Spleen (tissue), 11 donors: ENCODE measurements at regions not wholly inside any gene's neighbourhood (a gene's known extent, or its start where the extent isn't known, plus 50 kb on each side); places are given as distances from the start of the nearest gene placed in this dataset.

ENCODE experiments used
- DNase-seq: peaks from one replicate; pipeline ENCODE4 v3.0.0-alpha.2; 2020
- H3K27ac ChIP-seq, 8 donors: fragments of 200-600 bp; sonication (generic) in 7 of 8; 1 replicate in 4 of 8; 2 replicates in 4 of 8; pipeline versions ENCODE4 v1.5.0 to v1.8.0; 2016 to 2021; ENCODE audit warnings: inconsistent platforms in 4 of 8, mild to moderate bottlenecking in 4 of 8, moderate library complexity in 1 of 8
- H3K27me3 ChIP-seq, 7 donors: fragments of 200-600 bp; sonication (generic) in 6 of 7; replicated peaks in 1 of 7; 1 replicate in 4 of 7; 2 replicates in 3 of 7; pipeline versions ENCODE4 v1.5.0 to v1.8.0; 2016 to 2021; ENCODE audit warnings: inconsistent platforms in 3 of 7, mild to moderate bottlenecking in 1 of 7
- H3K36me3 ChIP-seq, 6 donors: fragments of 200-600 bp; sonication (generic) in 5 of 6; 1 replicate in 4 of 6; 2 replicates in 2 of 6; pipeline versions ENCODE4 v1.5.0 to v1.8.0; 2016 to 2021; ENCODE audit warnings: inconsistent platforms in 2 of 6
- H3K4me1 ChIP-seq, 6 donors: fragments of 200-600 bp; sonication (generic) in 5 of 6; 1 replicate in 3 of 6; 2 replicates in 3 of 6; pipeline versions ENCODE4 v1.5.0 to v1.8.0; 2016 to 2021; ENCODE audit warnings: inconsistent platforms in 3 of 6
- H3K4me3 ChIP-seq, 8 donors: fragments of 200-600 bp; sonication (generic) in 7 of 8; 1 replicate in 4 of 8; 2 replicates in 4 of 8; pipeline versions ENCODE4 v1.5.0 to v1.8.0; 2016 to 2021; ENCODE audit warnings: inconsistent platforms in 4 of 8, mild to moderate bottlenecking in 4 of 8, moderate library complexity in 2 of 8
- H3K9me3 ChIP-seq, 8 donors: fragments of 200-600 bp; sonication (generic) in 7 of 8; 1 replicate in 4 of 8; 2 replicates in 4 of 8; pipeline versions ENCODE4 v1.5.0 to v1.8.0; 2016 to 2021; ENCODE audit warnings: inconsistent platforms in 4 of 8
- CTCF ChIP-seq, 11 experiments: fragments of 200-600 bp in 7 of 11; fragments of 450-650 bp in 4 of 11; sonication (generic) in 4 of 11; IDR thresholded peaks in 8 of 11; conservative IDR thresholded peaks in 3 of 11; 1 replicate in 7 of 11; 2 replicates in 4 of 11; pipeline versions ENCODE4 v1.4.0 to v1.8.0; 2016 to 2021; ENCODE audit warnings: antibody characterized with exemption in 11 of 11, inconsistent platforms in 4 of 11, mild to moderate bottlenecking in 1 of 11
- POLR2A ChIP-seq, 3 donors: fragments of 450-650 bp; IDR thresholded peaks; one replicate each; pipeline ENCODE4 v1.5.1; 2017; ENCODE audit warnings: antibody characterized with exemption in 3 of 3, mild to moderate bottlenecking in 1 of 3
- POLR2AphosphoS5 ChIP-seq, 3 donors: sonication (generic); formaldehyde crosslinking; IDR thresholded peaks; one replicate each; pipeline ENCODE4 v1.5.1; 2017; ENCODE audit warnings: antibody characterized with exemption in 3 of 3
- WGBS, 5 donors: extraction: QIAGEN DNeasy Blood & Tissue Kit in 3 of 5; methylation state at CpG; one replicate each; pipeline versions ENCODE4 v1.1.5 to v1.1.7; 2013 to 2018; 5-methylcytosine and 5-hydroxymethylcytosine counted together
- intact Hi-C: fragments of 100-400 bp; cut with DNase I; formaldehyde crosslinking; loops from one replicate; pipeline ENCODE4 v1.15.0; 2023; ENCODE audit warnings: low total_unique reads
- donor health status: healthy with polysubstance abuse.
- donor health status: DM: no; HTN: no; CAD: no; lungs with moderate emphysema.
- donor health status: DM: no; HTN: no; CAD: no.
- donor health status: Bipolar disorder and iron deficiency.
- donor health status: healthy.
- donor health status: DM: no; HTN: no; CAD: no.
- donor health status: DM: yes; HTN: yes; CAD: no.

DNA sequence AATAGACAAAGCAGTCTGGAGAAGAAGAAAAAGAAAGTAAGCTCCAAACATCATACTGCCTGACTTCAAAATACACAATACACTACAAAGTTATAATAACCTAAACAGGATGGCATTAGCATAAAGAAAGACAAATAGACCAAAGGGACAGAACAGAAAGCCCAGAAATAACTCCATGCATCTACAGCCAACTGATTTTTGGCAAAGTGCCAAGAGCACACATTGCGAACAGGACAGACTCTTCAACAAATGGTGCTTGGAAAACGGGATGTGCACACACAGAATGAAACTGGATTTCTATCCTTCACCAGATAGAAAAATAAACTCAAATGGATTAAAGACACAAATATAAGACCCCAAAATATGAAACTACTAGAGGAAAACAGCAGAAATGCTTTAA is 66.6 kb upstream of the SPATA31E1 start:
- H3K9me3 ChIP-seq = peaks cover 0 to 5% (median 0%) of the 10 kb centered on the region in 8 donors
- DNase-seq = no peak
- intact Hi-C loops = no loop called here
- no peaks in the 10 kb centered on the region for H3K27me3 ChIP-seq
- WGBS, 5 donors = 11 to 48% (median 23%) methylated on average over 2 of the region's 2 CpGs
- no peak overlapping the region for H3K27ac ChIP-seq
- peaks cover 0 to 7% (median 0%) of the 10 kb centered on the region in 6 donors for H3K4me1 ChIP-seq
- H3K36me3 ChIP-seq = no peaks in the 10 kb centered on the region
- H3K4me3 ChIP-seq = no peak overlapping the region
- no peak for TF ChIP-seq POLR2A (IDR thresholded peaks at IDR 0.05)
- no peak for TF ChIP-seq CTCF (IDR thresholded peaks at IDR 0.05 in 8 of 11, conservative IDR thresholded peaks at IDR 0.05 in 3 of 11)
- no peak for TF ChIP-seq POLR2AphosphoS5 (IDR thresholded peaks at IDR 0.05)

DNA sequence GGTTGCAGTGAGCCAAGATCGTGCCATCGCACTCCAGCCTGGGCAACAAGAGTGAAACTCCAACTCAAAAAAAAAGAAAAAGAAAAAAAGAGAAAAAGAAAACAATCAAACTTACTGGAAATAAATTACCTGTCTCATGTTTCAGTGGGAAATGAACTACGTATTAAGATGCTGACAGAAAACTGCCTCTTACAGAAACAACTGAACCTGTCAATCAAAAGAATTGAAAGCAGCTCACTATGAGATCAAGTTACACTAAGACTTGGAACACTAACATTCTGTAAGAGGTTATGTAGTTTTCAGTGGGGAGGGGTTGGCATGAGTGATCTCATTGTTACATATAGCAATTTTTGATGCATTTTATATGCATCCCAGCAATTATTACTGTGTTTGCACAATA is 64.4 kb upstream of the SPATA31E1 start:
- Histone ChIP-seq H3K4me1 (no peaks in the 10 kb centered on the region), H3K36me3 (no peaks in the 10 kb centered on the region), H3K4me3 (no peak overlapping the region), H3K27me3 (no peaks in the 10 kb centered on the region), H3K27ac (no peak overlapping the region), H3K9me3 (peaks cover 0 to 5% (median 0%) of the 10 kb centered on the region in 8 donors)
- TF ChIP-seq CTCF (IDR thresholded peaks at IDR 0.05 in 8 of 11, conservative IDR thresholded peaks at IDR 0.05 in 3 of 11) (no peak), POLR2AphosphoS5 (IDR thresholded peaks at IDR 0.05) (no peak), POLR2A (IDR thresholded peaks at IDR 0.05) (no peak)
- 82 to 89% (median 86%) methylated on average over 3 of the region's 3 CpGs for WGBS, 5 donors
- intact Hi-C loops = no loop called here
- DNase-seq = no peak

- Histone ChIP-seq H3K27ac (no peak overlapping the region), H3K4me1 (no peaks in the 10 kb centered on the region), H3K4me3 (no peak overlapping the region), H3K27me3 (peaks cover 0 to 11% (median 0%) of the 10 kb centered on the region in 7 donors), H3K9me3 (peaks cover 0 to 5% (median 0%) of the 10 kb centered on the region in 8 donors), H3K36me3 (no peaks in the 10 kb centered on the region)
- intact Hi-C loops = no loop called here
- WGBS, 5 donors = 93 to 96% (median 95%) methylated on average over 21 to 31 of the region's 31 CpGs
- TF ChIP-seq POLR2A (IDR thresholded peaks at IDR 0.05) = no peak
- DNase-seq = no peak
Measured at GRCh38 chr9:87824216-87824875, 58.3 kb upstream of the SPATA31E1 start.

DNA sequence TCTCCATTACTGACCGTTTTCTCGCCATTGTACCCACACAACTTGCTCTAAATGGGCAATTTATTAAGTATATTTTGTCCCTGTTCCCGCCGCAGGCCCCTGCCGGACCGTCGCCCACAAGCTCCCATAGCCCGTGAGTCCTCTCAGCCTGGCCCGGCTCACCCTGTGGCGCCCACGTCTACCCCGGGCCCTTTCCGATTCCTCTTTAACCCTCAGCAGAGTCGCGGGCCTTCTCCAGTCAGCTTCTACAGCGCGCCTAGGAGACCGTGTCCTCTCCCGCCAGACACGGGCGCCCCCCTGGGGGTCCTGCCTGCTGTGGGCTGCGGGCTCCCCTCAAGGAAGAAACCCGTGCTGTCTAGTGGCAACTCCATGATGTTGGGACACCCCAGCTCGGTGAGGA is 57.8 kb upstream of the SPATA31E1 start:
- Histone ChIP-seq H3K36me3 (no peaks in the 10 kb centered on the region), H3K27me3 (peaks cover 0 to 13% (median 0%) of the 10 kb centered on the region in 7 donors), H3K27ac (no peak overlapping the region), H3K4me1 (no peaks in the 10 kb centered on the region), H3K9me3 (peaks cover 0 to 5% (median 0%) of the 10 kb centered on the region in 8 donors), H3K4me3 (no peak overlapping the region)
- intact Hi-C loops = no loop called here
- WGBS, 5 donors = 92 to 96% (median 93%) methylated on average over 24 of the region's 24 CpGs
- no peak for TF ChIP-seq CTCF (IDR thresholded peaks at IDR 0.05 in 8 of 11, conservative IDR thresholded peaks at IDR 0.05 in 3 of 11)
- no peak for TF ChIP-seq POLR2AphosphoS5 (IDR thresholded peaks at IDR 0.05)
- no peak for TF ChIP-seq POLR2A (IDR thresholded peaks at IDR 0.05)
- no peak for DNase-seq
